Thoracic aorta (tissue), 2 donors: ENCODE measurements at regions not wholly inside any gene's neighbourhood (a gene's known extent, or its start where the extent isn't known, plus 50 kb on each side); places are given as distances from the start of the nearest gene placed in this dataset.

ENCODE experiments used
- ATAC-seq: fragments of 150-250 bp; one replicate; pipeline ENCODE4 v1.8.0; 2017; ENCODE audit warnings: low read depth; ENCODE audit not compliant: insufficient number of reproducible peaks, low FRiP score
- DNase-seq: peaks from one replicate; pipeline ENCODE4 v3.0.0-alpha.2; 2020; ENCODE audit warnings: low spot score
- H3K27ac ChIP-seq, 2 donors: fragments of 200-600 bp; sonication (generic); 1 replicate in 1 of 2; 2 replicates in 1 of 2; pipeline ENCODE4 v1.5.1; 2016; ENCODE audit warnings: mild to moderate bottlenecking in 2 of 2, moderate library complexity in 2 of 2
- H3K27me3 ChIP-seq: fragments of 200-600 bp; sonication (generic); replicated peaks from 2 replicates; pipeline ENCODE4 v1.6.0; 2016; ENCODE audit warnings: mild to moderate bottlenecking; ENCODE audit not compliant: insufficient read depth
- H3K36me3 ChIP-seq: fragments of 200-600 bp; sonication (generic); one replicate; pipeline ENCODE4 v1.5.1; 2016
- H3K4me1 ChIP-seq, 2 donors: fragments of 200-600 bp; sonication (generic); 1 replicate in 1 of 2; 2 replicates in 1 of 2; pipeline versions ENCODE4 v1.5.1 to v1.6.0; 2016; ENCODE audit warnings: low read depth in 2 of 2, mild to moderate bottlenecking in 1 of 2; ENCODE audit not compliant: control insufficient read depth in 1 of 2
- H3K4me3 ChIP-seq: fragments of 200-600 bp; sonication (generic); 2 replicates; pipeline ENCODE4 v1.5.1; 2016; ENCODE audit warnings: mild to moderate bottlenecking
- H3K9me3 ChIP-seq: fragments of 200-600 bp; sonication (generic); 2 replicates; pipeline ENCODE4 v1.5.1; 2016
- TF ChIP-seq, protein P1 (sequence below): fragments of 200-600 bp; sonication (generic); IDR thresholded peaks from one replicate; pipeline ENCODE4 v1.5.1; 2019; ENCODE audit warnings: antibody characterized with exemption

DNA sequence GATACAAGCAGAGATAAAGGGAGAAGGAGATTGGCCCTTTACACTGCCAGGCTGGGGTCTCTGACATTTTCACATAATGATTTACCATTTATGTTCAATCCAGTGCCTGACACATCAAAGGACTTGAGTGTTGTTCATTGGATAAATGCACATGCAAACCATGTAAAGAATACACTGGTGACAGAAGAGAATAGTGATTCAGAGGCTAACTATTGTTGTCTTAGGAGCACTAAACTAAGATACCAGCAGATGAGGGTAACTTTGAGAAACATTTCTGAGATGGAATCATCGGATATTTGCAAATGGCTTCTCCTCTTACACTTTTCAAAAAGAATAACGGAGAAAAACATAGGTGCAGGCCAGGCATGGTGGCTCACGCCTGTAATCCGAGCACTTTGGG is 67.3 kb upstream of the HHIP start:
- Histone ChIP-seq H3K4me1 (peaks cover 0 to 23% of the 10 kb centered on the region in 2 donors), H3K36me3 (no peaks in the 10 kb centered on the region), H3K27ac (no peak overlapping the region), H3K4me3 (no peak overlapping the region), H3K27me3 (no peaks in the 10 kb centered on the region), H3K9me3 (no peaks in the 10 kb centered on the region)
- TF ChIP-seq, protein P1, sequence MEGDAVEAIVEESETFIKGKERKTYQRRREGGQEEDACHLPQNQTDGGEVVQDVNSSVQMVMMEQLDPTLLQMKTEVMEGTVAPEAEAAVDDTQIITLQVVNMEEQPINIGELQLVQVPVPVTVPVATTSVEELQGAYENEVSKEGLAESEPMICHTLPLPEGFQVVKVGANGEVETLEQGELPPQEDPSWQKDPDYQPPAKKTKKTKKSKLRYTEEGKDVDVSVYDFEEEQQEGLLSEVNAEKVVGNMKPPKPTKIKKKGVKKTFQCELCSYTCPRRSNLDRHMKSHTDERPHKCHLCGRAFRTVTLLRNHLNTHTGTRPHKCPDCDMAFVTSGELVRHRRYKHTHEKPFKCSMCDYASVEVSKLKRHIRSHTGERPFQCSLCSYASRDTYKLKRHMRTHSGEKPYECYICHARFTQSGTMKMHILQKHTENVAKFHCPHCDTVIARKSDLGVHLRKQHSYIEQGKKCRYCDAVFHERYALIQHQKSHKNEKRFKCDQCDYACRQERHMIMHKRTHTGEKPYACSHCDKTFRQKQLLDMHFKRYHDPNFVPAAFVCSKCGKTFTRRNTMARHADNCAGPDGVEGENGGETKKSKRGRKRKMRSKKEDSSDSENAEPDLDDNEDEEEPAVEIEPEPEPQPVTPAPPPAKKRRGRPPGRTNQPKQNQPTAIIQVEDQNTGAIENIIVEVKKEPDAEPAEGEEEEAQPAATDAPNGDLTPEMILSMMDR: no peak
- DNase-seq (no peak), ATAC-seq (no peak)

DNA sequence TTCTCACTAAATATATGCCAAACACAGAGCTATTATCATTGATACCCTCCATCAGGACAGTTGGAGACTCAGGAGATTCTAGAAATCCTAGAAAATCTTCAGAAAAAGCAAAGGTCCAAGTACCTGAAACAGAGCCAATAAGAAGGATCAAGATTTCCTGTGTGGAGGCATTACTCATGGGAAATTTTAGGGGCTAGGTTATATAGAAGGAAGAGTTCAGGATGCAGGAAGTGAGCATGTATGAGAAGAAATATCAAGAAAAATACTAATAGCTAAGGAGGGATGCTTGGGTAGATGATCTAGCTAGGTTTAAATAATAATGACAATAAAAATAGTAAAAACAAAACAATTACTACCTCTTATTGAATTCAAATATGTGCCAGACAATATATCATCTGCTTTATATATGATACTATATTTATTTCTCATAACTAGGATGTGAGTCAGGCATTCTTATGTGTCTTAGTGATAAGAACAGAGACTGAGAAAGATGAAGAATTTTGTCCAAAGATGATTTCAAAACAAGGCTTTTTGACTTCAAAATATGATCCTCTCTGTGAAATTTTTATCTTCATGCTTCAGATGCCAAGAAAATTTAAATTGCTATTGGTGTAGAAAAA is 66.4 kb upstream of the HHIP start:
- Histone ChIP-seq H3K27me3 (no peaks in the 10 kb centered on the region), H3K9me3 (no peaks in the 10 kb centered on the region), H3K4me1 (peaks cover 0 to 31% of the 10 kb centered on the region in 2 donors), H3K4me3 (no peak overlapping the region), H3K27ac (no peak overlapping the region), H3K36me3 (no peaks in the 10 kb centered on the region)
- DNase-seq: no peak
- TF ChIP-seq, protein P1: no peak
- ATAC-seq: no peak

DNA sequence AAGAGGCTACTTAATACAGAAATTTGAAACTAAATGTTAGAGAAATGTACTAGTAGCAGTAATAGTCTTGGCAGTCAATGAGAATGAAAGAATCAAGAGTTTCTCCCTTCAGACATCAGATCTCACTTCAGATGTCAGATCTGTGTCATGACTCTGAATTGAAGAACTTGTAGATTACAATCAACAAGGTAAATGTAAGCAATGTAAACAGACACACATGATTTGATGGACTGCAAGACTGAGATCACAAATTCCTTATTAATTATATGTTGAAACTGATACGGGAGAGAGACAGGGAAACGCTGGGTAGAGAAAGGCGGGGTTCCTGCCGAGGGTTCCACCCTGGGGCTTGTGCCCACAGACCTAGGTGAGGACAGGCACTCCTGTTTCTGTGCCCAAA is 65.5 kb upstream of the HHIP start:
- TF ChIP-seq, protein P1: no peak
- no peaks in the 10 kb centered on the region for H3K36me3 ChIP-seq
- no peak for DNase-seq
- no peaks in the 10 kb centered on the region for H3K27me3 ChIP-seq
- ATAC-seq: no peak
- H3K27ac ChIP-seq: no peak overlapping the region
- no peaks in the 10 kb centered on the region for H3K9me3 ChIP-seq
- peaks cover 0 to 32% of the 10 kb centered on the region in 2 donors for H3K4me1 ChIP-seq
- no peak overlapping the region for H3K4me3 ChIP-seq

DNA sequence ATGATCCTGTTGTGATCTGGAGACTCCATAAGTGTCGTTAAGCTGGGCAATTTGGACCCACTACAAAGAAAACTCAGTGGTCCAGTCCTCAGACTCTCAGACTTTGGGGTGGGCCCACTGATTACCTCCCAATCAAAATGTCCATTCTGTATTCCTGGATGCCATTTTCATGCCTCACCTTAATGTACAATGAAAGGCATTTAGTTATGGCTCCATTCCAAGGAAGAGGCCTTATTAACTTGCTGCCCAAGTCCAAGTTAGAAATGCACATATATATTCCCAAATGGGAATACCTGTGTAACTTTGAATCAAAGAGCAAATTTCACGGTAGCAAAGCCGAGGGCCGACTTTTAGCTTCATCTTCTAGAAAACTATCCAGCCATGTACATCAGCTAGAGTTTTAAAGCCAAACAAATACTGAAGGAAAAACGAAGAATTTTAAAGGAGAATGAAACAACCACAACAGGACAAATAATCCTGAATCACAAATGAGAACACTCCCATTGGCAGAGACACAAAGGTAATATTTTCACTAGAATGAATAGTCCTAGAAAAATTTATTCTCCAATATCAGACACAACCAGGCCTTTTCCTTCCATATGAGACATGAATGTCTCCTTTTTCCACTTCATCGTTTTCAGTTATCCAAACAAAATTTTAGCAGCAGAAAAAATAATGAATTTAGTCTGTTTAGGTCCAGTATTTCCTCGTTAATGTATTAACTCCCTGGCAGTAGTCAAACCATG is 63.7 kb upstream of the HHIP start:
- peak overlapping the region; percentile 22 to 34 for H3K27ac ChIP-seq

DNA sequence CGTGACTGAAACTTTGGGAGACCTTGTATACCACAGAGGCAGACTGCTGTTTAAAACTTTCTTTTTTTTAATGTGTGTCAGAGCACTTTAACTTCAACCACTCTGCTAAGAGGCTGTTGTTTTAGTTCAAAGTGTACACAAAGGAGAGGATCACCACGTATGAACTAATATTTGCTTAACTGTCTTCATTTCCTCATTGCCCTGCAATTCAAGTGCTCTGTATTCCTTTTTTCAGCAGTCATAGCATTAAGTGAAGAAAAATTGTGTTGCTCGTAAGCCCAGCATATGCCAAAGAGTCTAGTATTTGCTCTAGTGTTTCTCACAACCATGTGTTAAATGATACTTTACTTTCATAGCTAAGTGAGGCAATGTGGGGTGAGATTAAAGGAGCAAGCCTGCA is 63.0 kb upstream of the HHIP start:
- Histone ChIP-seq H3K4me1 (peaks cover 0 to 29% of the 10 kb centered on the region in 2 donors), H3K27me3 (no peaks in the 10 kb centered on the region), H3K9me3 (no peaks in the 10 kb centered on the region), H3K4me3 (no peak overlapping the region), H3K36me3 (no peaks in the 10 kb centered on the region), H3K27ac (peak overlapping the region; percentile 22 to 34)
- TF ChIP-seq, protein P1: no peak
- no peak for ATAC-seq
- DNase-seq: no peak

More for the DNA sequence above, 63.7 kb upstream of the HHIP start:
- Histone ChIP-seq H3K9me3 (no peaks in the 10 kb centered on the region), H3K4me3 (no peak overlapping the region), H3K4me1 (peaks cover 0 to 29% of the 10 kb centered on the region in 2 donors), H3K36me3 (no peaks in the 10 kb centered on the region), H3K27me3 (no peaks in the 10 kb centered on the region)
- TF ChIP-seq, protein P1: no peak
- DNase-seq (no peak), ATAC-seq (no peak)
